WTC11 (cell line): ENCODE measurements at regions not wholly inside any gene's neighbourhood (a gene's known extent, or its start where the extent isn't known, plus 50 kb on each side); places are given as distances from the start of the nearest gene placed in this dataset.

Experiments used
- ATAC-seq: fragments of 200-7000 bp; cut with Tn5 transposase; 2 replicates; pipeline ENCODE4 v1.10.0; 2021; ENCODE audit warnings: mild to moderate bottlenecking, moderate library complexity
- CTCF ChIA-PET: fragments of 300-600 bp; sonication (Branson Sonifier 250); formaldehyde crosslinking; loops from one replicate; lab custom pipeline; 2021; ENCODE audit warnings: antibody characterized with exemption; lab: Charles Lee
- POLR2A ChIA-PET: fragments of 350-600 bp; sonication (Branson Sonifier 250); formaldehyde crosslinking; loops from one replicate; lab custom pipeline; 2021; ENCODE audit warnings: antibody characterized with exemption; lab: Charles Lee
- DNase-seq: peaks from one replicate; pipeline ENCODE4 v3.0.0; 2021; ENCODE audit warnings: low spot score
- H3K27ac Mint-ChIP-seq: 2 replicates; pipeline ENCODE4 v1.8.0; 2021; ENCODE audit warnings: mixed read lengths
- H3K27me3 Mint-ChIP-seq: 2 replicates; pipeline ENCODE4 v1.8.0; 2021; ENCODE audit warnings: low read depth, mild to moderate bottlenecking, moderate library complexity, mixed read lengths
- H3K36me3 Mint-ChIP-seq: 2 replicates; pipeline ENCODE4 v1.8.0; 2021; ENCODE audit warnings: mixed read lengths
- H3K4me1 Mint-ChIP-seq: 2 replicates; pipeline ENCODE4 v1.8.0; 2022; ENCODE audit warnings: mixed read lengths
- H3K4me3 Mint-ChIP-seq: 2 replicates; pipeline ENCODE4 v1.8.0; 2021; ENCODE audit warnings: mild to moderate bottlenecking, moderate library complexity, mixed read lengths
- H3K9me3 Mint-ChIP-seq: 2 replicates; pipeline ENCODE4 v1.8.0; 2021; ENCODE audit warnings: mixed read lengths
- CREM ChIP-seq: sonication (generic); formaldehyde crosslinking; IDR thresholded peaks from 2 replicates; pipeline ENCODE4 v1.8.1; 2022; ENCODE audit warnings: mild to moderate bottlenecking, missing genetic modification reagents, moderate library complexity
- GTF2I ChIP-seq: fragments of 250-450 bp; sonication (Bioruptor Pico); conservative IDR thresholded peaks from 2 replicates; pipeline ENCODE4 v1.4.0; 2021; ENCODE audit warnings: mild to moderate bottlenecking
- KAT7 ChIP-seq: sonication (generic); formaldehyde crosslinking; IDR thresholded peaks from 2 replicates; pipeline ENCODE4 v1.8.1; 2023; ENCODE audit warnings: missing genetic modification reagents, mild to moderate bottlenecking, borderline replicate concordance
- MXD4 ChIP-seq: fragments of 250-450 bp; sonication (Bioruptor Pico); IDR thresholded peaks from 2 replicates; pipeline ENCODE4 v1.8.0; 2021; ENCODE audit warnings: mild to moderate bottlenecking, moderate library complexity, borderline replicate concordance
- NFE2L1 ChIP-seq: sonication (generic); formaldehyde crosslinking; IDR thresholded peaks from 2 replicates; pipeline ENCODE4 v1.8.1; 2023; ENCODE audit warnings: missing genetic modification reagents
- RELA ChIP-seq: sonication (generic); formaldehyde crosslinking; IDR thresholded peaks from 2 replicates; pipeline ENCODE4 v1.8.1; 2022; ENCODE audit warnings: missing genetic modification reagents, mild to moderate bottlenecking, borderline replicate concordance
- RORB ChIP-seq: fragments of 250-450 bp; sonication (Bioruptor Pico); IDR thresholded peaks from 2 replicates; pipeline ENCODE4 v1.9.0; 2021; ENCODE audit warnings: mild to moderate bottlenecking
- SMAD3 ChIP-seq: sonication (generic); formaldehyde crosslinking; IDR thresholded peaks from 2 replicates; pipeline ENCODE4 v1.8.0; 2022; ENCODE audit warnings: missing genetic modification reagents, mild to moderate bottlenecking, borderline replicate concordance
- SMAD4 ChIP-seq: sonication (generic); formaldehyde crosslinking; IDR thresholded peaks from 2 replicates; pipeline ENCODE4 v1.8.0; 2022; ENCODE audit warnings: mild to moderate bottlenecking, missing genetic modification reagents
- ZNF396 ChIP-seq: fragments of 250-450 bp; sonication (Bioruptor Pico); IDR thresholded peaks from 2 replicates; pipeline ENCODE4 v1.8.0; 2021; ENCODE audit warnings: mild to moderate bottlenecking, moderate library complexity, borderline replicate concordance
- ZNF423 ChIP-seq: fragments of 250-450 bp; sonication (Bioruptor Pico); IDR thresholded peaks from 2 replicates; pipeline ENCODE4 v2.1.2; 2022; ENCODE audit warnings: mild to moderate bottlenecking, moderate library complexity
- TF ChIP-seq, protein P1 (sequence below): fragments of 250-450 bp; sonication (Bioruptor Pico); IDR thresholded peaks from 2 replicates; pipeline ENCODE4 v1.8.0; 2021; ENCODE audit warnings: mild to moderate bottlenecking
- TF ChIP-seq, protein P2 (sequence below): sonication (generic); formaldehyde crosslinking; conservative IDR thresholded peaks from 2 replicates; pipeline ENCODE4 v1.8.1; 2022; ENCODE audit warnings: mild to moderate bottlenecking, missing genetic modification reagents
- TF ChIP-seq, protein P3 (sequence below): sonication (generic); formaldehyde crosslinking; IDR thresholded peaks from 2 replicates; pipeline ENCODE4 v1.8.0; 2023; ENCODE audit warnings: missing genetic modification reagents, mild to moderate bottlenecking, borderline replicate concordance
- TF ChIP-seq, protein P4 (sequence below): fragments of 250-450 bp; sonication (Bioruptor Pico); conservative IDR thresholded peaks from 2 replicates; pipeline ENCODE4 v1.9.0; 2021; ENCODE audit warnings: mild to moderate bottlenecking
- TF ChIP-seq, protein P5 (sequence below): fragments of 250-450 bp; sonication (Bioruptor Pico); IDR thresholded peaks from 2 replicates; pipeline ENCODE4 v1.9.0; 2021; ENCODE audit warnings: mild to moderate bottlenecking
- TF ChIP-seq, protein P6 (sequence below): sonication (generic); formaldehyde crosslinking; IDR thresholded peaks from 2 replicates; pipeline ENCODE4 v1.8.0; 2022; ENCODE audit warnings: missing genetic modification reagents
- TF ChIP-seq, protein P7 (sequence below): sonication (generic); formaldehyde crosslinking; IDR thresholded peaks from 2 replicates; pipeline ENCODE4 v1.8.0; 2022; ENCODE audit warnings: mild to moderate bottlenecking, missing genetic modification reagents

DNA sequence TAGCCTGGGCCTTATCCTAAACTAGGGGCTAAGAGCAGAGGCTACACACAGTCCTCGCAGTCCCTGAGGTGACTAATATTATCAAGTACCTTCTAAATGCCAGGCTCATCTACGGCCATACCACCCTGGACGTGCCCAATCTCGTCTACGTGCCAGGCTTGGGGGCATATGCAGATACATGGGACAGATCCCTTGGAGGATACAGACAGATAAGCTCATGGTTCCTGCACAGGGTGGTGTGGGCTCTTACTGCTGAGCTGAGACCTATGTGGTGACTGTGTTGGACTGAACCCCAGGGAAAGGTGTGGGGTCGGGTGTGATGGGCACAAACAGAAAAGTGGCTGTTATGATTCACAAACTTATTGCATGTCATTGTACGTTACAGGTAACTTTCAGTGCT is 268.4 kb upstream of the NEBL start (continued):
- TF ChIP-seq, protein P1, sequence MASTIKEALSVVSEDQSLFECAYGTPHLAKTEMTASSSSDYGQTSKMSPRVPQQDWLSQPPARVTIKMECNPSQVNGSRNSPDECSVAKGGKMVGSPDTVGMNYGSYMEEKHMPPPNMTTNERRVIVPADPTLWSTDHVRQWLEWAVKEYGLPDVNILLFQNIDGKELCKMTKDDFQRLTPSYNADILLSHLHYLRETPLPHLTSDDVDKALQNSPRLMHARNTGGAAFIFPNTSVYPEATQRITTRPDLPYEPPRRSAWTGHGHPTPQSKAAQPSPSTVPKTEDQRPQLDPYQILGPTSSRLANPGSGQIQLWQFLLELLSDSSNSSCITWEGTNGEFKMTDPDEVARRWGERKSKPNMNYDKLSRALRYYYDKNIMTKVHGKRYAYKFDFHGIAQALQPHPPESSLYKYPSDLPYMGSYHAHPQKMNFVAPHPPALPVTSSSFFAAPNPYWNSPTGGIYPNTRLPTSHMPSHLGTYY (CRISPR knock-in tag) = no peak
- TF ChIP-seq ZNF423 = no peak
- no peak for TF ChIP-seq NFE2L1 (CRISPR knock-in tag)
- TF ChIP-seq, protein P2, sequence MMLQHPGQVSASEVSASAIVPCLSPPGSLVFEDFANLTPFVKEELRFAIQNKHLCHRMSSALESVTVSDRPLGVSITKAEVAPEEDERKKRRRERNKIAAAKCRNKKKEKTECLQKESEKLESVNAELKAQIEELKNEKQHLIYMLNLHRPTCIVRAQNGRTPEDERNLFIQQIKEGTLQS (CRISPR knock-in tag) = no peak
- no peak for TF ChIP-seq GTF2I (CRISPR knock-in tag)
- TF ChIP-seq RELA (CRISPR knock-in tag) = no peak
- no peak for TF ChIP-seq CREM (CRISPR knock-in tag)
- TF ChIP-seq RORB (CRISPR knock-in tag) = no peak
- no peak for TF ChIP-seq ZNF396 (CRISPR knock-in tag)
- TF ChIP-seq, protein P3, sequence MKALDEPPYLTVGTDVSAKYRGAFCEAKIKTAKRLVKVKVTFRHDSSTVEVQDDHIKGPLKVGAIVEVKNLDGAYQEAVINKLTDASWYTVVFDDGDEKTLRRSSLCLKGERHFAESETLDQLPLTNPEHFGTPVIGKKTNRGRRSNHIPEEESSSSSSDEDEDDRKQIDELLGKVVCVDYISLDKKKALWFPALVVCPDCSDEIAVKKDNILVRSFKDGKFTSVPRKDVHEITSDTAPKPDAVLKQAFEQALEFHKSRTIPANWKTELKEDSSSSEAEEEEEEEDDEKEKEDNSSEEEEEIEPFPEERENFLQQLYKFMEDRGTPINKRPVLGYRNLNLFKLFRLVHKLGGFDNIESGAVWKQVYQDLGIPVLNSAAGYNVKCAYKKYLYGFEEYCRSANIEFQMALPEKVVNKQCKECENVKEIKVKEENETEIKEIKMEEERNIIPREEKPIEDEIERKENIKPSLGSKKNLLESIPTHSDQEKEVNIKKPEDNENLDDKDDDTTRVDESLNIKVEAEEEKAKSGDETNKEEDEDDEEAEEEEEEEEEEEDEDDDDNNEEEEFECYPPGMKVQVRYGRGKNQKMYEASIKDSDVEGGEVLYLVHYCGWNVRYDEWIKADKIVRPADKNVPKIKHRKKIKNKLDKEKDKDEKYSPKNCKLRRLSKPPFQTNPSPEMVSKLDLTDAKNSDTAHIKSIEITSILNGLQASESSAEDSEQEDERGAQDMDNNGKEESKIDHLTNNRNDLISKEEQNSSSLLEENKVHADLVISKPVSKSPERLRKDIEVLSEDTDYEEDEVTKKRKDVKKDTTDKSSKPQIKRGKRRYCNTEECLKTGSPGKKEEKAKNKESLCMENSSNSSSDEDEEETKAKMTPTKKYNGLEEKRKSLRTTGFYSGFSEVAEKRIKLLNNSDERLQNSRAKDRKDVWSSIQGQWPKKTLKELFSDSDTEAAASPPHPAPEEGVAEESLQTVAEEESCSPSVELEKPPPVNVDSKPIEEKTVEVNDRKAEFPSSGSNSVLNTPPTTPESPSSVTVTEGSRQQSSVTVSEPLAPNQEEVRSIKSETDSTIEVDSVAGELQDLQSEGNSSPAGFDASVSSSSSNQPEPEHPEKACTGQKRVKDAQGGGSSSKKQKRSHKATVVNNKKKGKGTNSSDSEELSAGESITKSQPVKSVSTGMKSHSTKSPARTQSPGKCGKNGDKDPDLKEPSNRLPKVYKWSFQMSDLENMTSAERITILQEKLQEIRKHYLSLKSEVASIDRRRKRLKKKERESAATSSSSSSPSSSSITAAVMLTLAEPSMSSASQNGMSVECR = no peak
- TF ChIP-seq, protein P4, sequence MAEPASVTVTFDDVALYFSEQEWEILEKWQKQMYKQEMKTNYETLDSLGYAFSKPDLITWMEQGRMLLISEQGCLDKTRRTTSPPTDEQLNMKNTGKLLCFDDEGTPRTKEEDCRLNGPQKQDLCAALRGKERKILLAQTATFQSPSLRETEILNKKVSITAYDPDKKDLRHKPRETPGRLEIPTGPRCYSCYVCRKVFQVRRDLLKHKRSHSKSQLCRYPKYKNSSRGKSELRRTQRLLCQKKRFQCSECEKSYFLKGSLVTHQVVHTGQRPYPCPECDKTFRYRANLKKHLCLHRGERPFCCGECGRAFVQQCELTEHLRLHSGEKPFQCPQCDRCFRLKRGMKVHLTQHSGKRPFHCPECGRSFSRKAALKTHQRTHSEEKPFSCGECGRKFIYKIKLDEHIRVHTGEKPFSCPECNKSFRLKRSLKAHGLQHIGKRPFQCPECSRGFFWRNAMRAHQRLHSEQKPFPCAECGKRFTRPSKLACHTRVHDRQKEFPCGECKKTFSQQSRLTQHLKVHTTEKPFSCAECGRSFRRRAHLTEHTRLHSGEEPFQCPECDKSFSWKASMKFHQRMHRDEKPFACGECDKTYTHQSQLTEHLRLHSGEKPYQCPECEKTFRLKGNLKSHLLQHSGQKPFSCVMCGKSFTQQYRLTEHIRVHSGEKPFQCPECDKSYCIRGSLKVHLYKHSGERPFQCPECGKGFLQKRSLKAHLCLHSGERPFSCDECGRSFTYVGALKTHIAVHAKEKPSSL (CRISPR knock-in tag) = no peak
- TF ChIP-seq SMAD4 = no peak
- TF ChIP-seq SMAD3 (CRISPR knock-in tag) = no peak
- no peak for TF ChIP-seq MXD4 (CRISPR knock-in tag)
- TF ChIP-seq, all 79 proteins: peak for 0

DNA sequence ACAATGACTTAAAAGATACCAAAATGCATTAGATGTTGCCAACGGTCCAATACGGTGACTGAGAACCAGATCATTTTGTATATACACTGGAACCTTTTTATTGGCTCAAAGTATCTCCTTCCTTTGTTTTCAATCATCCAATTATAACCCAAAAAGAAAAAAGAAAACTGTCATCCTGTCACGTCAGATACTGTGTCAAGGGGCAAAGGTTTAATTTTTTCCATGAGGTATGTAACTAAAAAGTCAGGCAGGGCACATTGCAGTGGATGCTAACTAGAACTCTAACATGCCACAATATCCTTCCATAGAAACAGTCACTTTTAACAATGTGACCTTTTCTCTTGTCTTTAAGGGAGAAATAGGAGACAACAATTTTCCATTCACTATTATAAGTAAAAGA is 267.6 kb upstream of the NEBL start:
- ATAC-seq = no peak
- no peak overlapping the region for H3K4me3 Mint-ChIP-seq
- DNase-seq = no peak
- H3K27ac Mint-ChIP-seq = peak overlapping the region; percentile 7; the same call in 1 of the 2 replicates
- H3K27me3 Mint-ChIP-seq = no peaks in the 10 kb centered on the region
- H3K4me1 Mint-ChIP-seq = peaks cover 16% of the 10 kb centered on the region
- peaks cover 31% of the 10 kb centered on the region for H3K36me3 Mint-ChIP-seq
- no peak for TF ChIP-seq NFE2L1 (CRISPR knock-in tag)
- TF ChIP-seq, protein P5, sequence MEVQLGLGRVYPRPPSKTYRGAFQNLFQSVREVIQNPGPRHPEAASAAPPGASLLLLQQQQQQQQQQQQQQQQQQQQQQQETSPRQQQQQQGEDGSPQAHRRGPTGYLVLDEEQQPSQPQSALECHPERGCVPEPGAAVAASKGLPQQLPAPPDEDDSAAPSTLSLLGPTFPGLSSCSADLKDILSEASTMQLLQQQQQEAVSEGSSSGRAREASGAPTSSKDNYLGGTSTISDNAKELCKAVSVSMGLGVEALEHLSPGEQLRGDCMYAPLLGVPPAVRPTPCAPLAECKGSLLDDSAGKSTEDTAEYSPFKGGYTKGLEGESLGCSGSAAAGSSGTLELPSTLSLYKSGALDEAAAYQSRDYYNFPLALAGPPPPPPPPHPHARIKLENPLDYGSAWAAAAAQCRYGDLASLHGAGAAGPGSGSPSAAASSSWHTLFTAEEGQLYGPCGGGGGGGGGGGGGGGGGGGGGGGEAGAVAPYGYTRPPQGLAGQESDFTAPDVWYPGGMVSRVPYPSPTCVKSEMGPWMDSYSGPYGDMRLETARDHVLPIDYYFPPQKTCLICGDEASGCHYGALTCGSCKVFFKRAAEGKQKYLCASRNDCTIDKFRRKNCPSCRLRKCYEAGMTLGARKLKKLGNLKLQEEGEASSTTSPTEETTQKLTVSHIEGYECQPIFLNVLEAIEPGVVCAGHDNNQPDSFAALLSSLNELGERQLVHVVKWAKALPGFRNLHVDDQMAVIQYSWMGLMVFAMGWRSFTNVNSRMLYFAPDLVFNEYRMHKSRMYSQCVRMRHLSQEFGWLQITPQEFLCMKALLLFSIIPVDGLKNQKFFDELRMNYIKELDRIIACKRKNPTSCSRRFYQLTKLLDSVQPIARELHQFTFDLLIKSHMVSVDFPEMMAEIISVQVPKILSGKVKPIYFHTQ (CRISPR knock-in tag) = no peak
- TF ChIP-seq, protein P6, sequence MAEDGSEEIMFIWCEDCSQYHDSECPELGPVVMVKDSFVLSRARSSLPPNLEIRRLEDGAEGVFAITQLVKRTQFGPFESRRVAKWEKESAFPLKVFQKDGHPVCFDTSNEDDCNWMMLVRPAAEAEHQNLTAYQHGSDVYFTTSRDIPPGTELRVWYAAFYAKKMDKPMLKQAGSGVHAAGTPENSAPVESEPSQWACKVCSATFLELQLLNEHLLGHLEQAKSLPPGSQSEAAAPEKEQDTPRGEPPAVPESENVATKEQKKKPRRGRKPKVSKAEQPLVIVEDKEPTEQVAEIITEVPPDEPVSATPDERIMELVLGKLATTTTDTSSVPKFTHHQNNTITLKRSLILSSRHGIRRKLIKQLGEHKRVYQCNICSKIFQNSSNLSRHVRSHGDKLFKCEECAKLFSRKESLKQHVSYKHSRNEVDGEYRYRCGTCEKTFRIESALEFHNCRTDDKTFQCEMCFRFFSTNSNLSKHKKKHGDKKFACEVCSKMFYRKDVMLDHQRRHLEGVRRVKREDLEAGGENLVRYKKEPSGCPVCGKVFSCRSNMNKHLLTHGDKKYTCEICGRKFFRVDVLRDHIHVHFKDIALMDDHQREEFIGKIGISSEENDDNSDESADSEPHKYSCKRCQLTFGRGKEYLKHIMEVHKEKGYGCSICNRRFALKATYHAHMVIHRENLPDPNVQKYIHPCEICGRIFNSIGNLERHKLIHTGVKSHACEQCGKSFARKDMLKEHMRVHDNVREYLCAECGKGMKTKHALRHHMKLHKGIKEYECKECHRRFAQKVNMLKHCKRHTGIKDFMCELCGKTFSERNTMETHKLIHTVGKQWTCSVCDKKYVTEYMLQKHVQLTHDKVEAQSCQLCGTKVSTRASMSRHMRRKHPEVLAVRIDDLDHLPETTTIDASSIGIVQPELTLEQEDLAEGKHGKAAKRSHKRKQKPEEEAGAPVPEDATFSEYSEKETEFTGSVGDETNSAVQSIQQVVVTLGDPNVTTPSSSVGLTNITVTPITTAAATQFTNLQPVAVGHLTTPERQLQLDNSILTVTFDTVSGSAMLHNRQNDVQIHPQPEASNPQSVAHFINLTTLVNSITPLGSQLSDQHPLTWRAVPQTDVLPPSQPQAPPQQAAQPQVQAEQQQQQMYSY = no peak
- TF ChIP-seq KAT7 (CRISPR knock-in tag) = no peak
- TF ChIP-seq, protein P7, sequence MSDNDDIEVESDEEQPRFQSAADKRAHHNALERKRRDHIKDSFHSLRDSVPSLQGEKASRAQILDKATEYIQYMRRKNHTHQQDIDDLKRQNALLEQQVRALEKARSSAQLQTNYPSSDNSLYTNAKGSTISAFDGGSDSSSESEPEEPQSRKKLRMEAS (CRISPR knock-in tag) = no peak
- ChIA-PET POLR2A (no interaction called here), CTCF (no interaction called here)
- peaks cover 32% of the 10 kb centered on the region for H3K9me3 Mint-ChIP-seq
